ENCODE measurements at regions not wholly inside any gene's neighbourhood (a gene's known extent, or its start where the extent isn't known, plus 50 kb on each side); places are given as distances from the start of the nearest gene placed in this dataset.

GRCh38 chr12:69054343-69055056 is 121.5 kb upstream of the CPM start:
- no peak overlapping the region for H3K4me2 ChIP-seq (ENCODE audit: low read length)
- no peaks in the 10 kb centered on the region for H3K79me2 ChIP-seq (ENCODE audit: insufficient read depth, low read depth, low read length)
- DNase-seq (ENCODE audit: low spot score) = no peak
- intact Hi-C loops (cut with micrococcal nuclease; ENCODE audit: unreplicated experiment) = no loop called here
- H3K9me2 ChIP-seq (ENCODE audit: insufficient read depth, low read length) = no peaks in the 10 kb centered on the region
- CTCF ChIA-PET (ENCODE audit: unreplicated experiment) = interaction anchor here (0.6 kb wide), 1 partner anchor 49 kb away, joined by 6 read pairs; no protein-coding TSS in a partner anchor
- BruUV-seq (replicated peaks) = no TSS peak
- no peak overlapping the region for H2AFZ ChIP-seq (ENCODE audit: low read length)
- no peaks in the 10 kb centered on the region for H3K9me3 ChIP-seq (ENCODE audit: low read length)
- TF ChIP-seq CTCF (conservative IDR thresholded peaks at IDR 0.05; ENCODE audit: low read length) = no peak
- TF ChIP-seq EZH2phosphoT487 (IDR thresholded peaks at IDR 0.05; ENCODE audit: borderline replicate concordance, low read depth, low read length) = no peak
- no peaks in the 10 kb centered on the region for H4K20me1 ChIP-seq (ENCODE audit: insufficient read depth, low read length)
- H3K27ac ChIP-seq (ENCODE audit: low read depth, low read length, poor library complexity, severe bottlenecking) = no peak overlapping the region
- no peaks in the 10 kb centered on the region for H3K4me1 ChIP-seq (ENCODE audit: insufficient read depth, low read length, poor library complexity, severe bottlenecking)
- no peaks in the 10 kb centered on the region for H3K36me3 ChIP-seq (ENCODE audit: insufficient read depth, low read length)
- H3K4me3 ChIP-seq (ENCODE audit: low read depth, low read length, poor library complexity, severe bottlenecking) = no peak overlapping the region
- POLR2A ChIA-PET = no interaction called here

GRCh38 chr12:69055280-69055679 is 122.3 kb upstream of the CPM start:
- Histone ChIP-seq H3K9me3 (ENCODE audit: low read length) (no peaks in the 10 kb centered on the region), H4K20me1 (ENCODE audit: insufficient read depth, low read length) (no peaks in the 10 kb centered on the region), H3K9me2 (ENCODE audit: insufficient read depth, low read length) (no peaks in the 10 kb centered on the region), H3K4me2 (ENCODE audit: low read length) (no peak overlapping the region), H3K27ac (ENCODE audit: low read depth, low read length, poor library complexity, severe bottlenecking) (no peak overlapping the region), H2AFZ (ENCODE audit: low read length) (no peak overlapping the region), H3K4me1 (ENCODE audit: insufficient read depth, low read length, poor library complexity, severe bottlenecking) (no peaks in the 10 kb centered on the region), H3K79me2 (ENCODE audit: insufficient read depth, low read depth, low read length) (no peaks in the 10 kb centered on the region), H3K36me3 (ENCODE audit: insufficient read depth, low read length) (no peaks in the 10 kb centered on the region), H3K4me3 (ENCODE audit: low read depth, low read length, poor library complexity, severe bottlenecking) (no peak overlapping the region)
- DNase-seq (ENCODE audit: low spot score) = no peak
- intact Hi-C loops (cut with micrococcal nuclease; ENCODE audit: unreplicated experiment) = no loop called here
- POLR2A ChIA-PET = no interaction called here
- no TSS peak for BruUV-seq (replicated peaks)
- no peak for TF ChIP-seq CTCF (conservative IDR thresholded peaks at IDR 0.05; ENCODE audit: low read length)
- no peak for TF ChIP-seq EZH2phosphoT487 (IDR thresholded peaks at IDR 0.05; ENCODE audit: borderline replicate concordance, low read depth, low read length)
- CTCF ChIA-PET (ENCODE audit: unreplicated experiment) = interaction anchor here (0.6 kb wide), 1 partner anchor 48 kb away, joined by 6 read pairs; no protein-coding TSS in a partner anchor

GRCh38 chr12:69055706-69056105 is 122.7 kb upstream of the CPM start:
- POLR2A ChIA-PET = no interaction called here
- intact Hi-C loops (cut with micrococcal nuclease; ENCODE audit: unreplicated experiment) = no loop called here
- Histone ChIP-seq H3K4me2 (ENCODE audit: low read length) (no peak overlapping the region), H3K36me3 (ENCODE audit: insufficient read depth, low read length) (no peaks in the 10 kb centered on the region), H3K4me1 (ENCODE audit: insufficient read depth, low read length, poor library complexity, severe bottlenecking) (no peaks in the 10 kb centered on the region), H2AFZ (ENCODE audit: low read length) (no peak overlapping the region), H3K79me2 (ENCODE audit: insufficient read depth, low read depth, low read length) (no peaks in the 10 kb centered on the region), H3K9me3 (ENCODE audit: low read length) (no peaks in the 10 kb centered on the region), H4K20me1 (ENCODE audit: insufficient read depth, low read length) (no peaks in the 10 kb centered on the region), H3K9me2 (ENCODE audit: insufficient read depth, low read length) (no peaks in the 10 kb centered on the region), H3K27ac (ENCODE audit: low read depth, low read length, poor library complexity, severe bottlenecking) (no peak overlapping the region), H3K4me3 (ENCODE audit: low read depth, low read length, poor library complexity, severe bottlenecking) (no peak overlapping the region)
- BruUV-seq (replicated peaks) = no TSS peak
- CTCF ChIA-PET (ENCODE audit: unreplicated experiment) = no interaction called here
- DNase-seq (ENCODE audit: low spot score) = no peak
- TF ChIP-seq CTCF (conservative IDR thresholded peaks at IDR 0.05; ENCODE audit: low read length) (no peak), EZH2phosphoT487 (IDR thresholded peaks at IDR 0.05; ENCODE audit: borderline replicate concordance, low read depth, low read length) (no peak)
